ENCODE measurements at regions not wholly inside any gene's neighbourhood (a gene's known extent, or its start where the extent isn't known, plus 50 kb on each side); places are given as distances from the start of the nearest gene placed in this dataset.
"Not testable (repeated sequence)": the region's sequence is repeated elsewhere in the genome, so short reads cannot be mapped to it uniquely, and the experiment has no call there.

GRCh38 chrX:25442499-25442898, 426.7 kb upstream of the ARX start:
- no peak for DNase-seq (ENCODE audit: low read depth)

GRCh38 chrX:25433307-25433706, 417.5 kb upstream of the ARX start:
- DNase-seq (ENCODE audit: low read depth), result no peak

GRCh38 chrX:25432396-25432795, 416.6 kb upstream of the ARX start:
- DNase-seq (ENCODE audit: low read depth), result no peak

- no peak for DNase-seq (ENCODE audit: low read depth)
These were observed 412.2 kb upstream of the ARX start for GRCh38 chrX:25427873-25428555.

- DNase-seq (ENCODE audit: low read depth), result not testable (repeated sequence)
These were observed 388.4 kb upstream of the ARX start for GRCh38 chrX:25404163-25404562.

- no peak for DNase-seq (ENCODE audit: low read depth)
These were observed 373.5 kb upstream of the ARX start for GRCh38 chrX:25389266-25389665.

- no peak for DNase-seq (ENCODE audit: low read depth)
These were observed 367.4 kb upstream of the ARX start for GRCh38 chrX:25383196-25383595.

- DNase-seq (ENCODE audit: low read depth), result no peak
These were observed 340.7 kb upstream of the ARX start for GRCh38 chrX:25356456-25356855.

GRCh38 chrX:25344161-25344936, 328.6 kb upstream of the ARX start:
- DNase-seq (ENCODE audit: low read depth), result no peak

GRCh38 chrX:25343060-25343459, 327.3 kb upstream of the ARX start:
- DNase-seq (ENCODE audit: low read depth), result no peak

GRCh38 chrX:25337841-25338240, 322.1 kb upstream of the ARX start:
- DNase-seq (ENCODE audit: low read depth), result no peak

GRCh38 chrX:25300994-25301393, 285.2 kb upstream of the ARX start:
- no peak for DNase-seq (ENCODE audit: low read depth)

- DNase-seq (ENCODE audit: low read depth), result no peak
These were observed 281.1 kb upstream of the ARX start for GRCh38 chrX:25296850-25297249.

GRCh38 chrX:25295466-25295865, 279.7 kb upstream of the ARX start:
- DNase-seq (ENCODE audit: low read depth), result no peak

- no peak for DNase-seq (ENCODE audit: low read depth)
These were observed 274.4 kb upstream of the ARX start for GRCh38 chrX:25290132-25290531.

GRCh38 chrX:25288676-25289075, 272.9 kb upstream of the ARX start:
- DNase-seq (ENCODE audit: low read depth), result no peak

GRCh38 chrX:25287521-25287920, 271.8 kb upstream of the ARX start:
- DNase-seq (ENCODE audit: low read depth), result no peak

- DNase-seq (ENCODE audit: low read depth), result no peak
These were observed 269.8 kb upstream of the ARX start for GRCh38 chrX:25285598-25285997.

GRCh38 chrX:25279510-25279909, 263.7 kb upstream of the ARX start:
- DNase-seq (ENCODE audit: low read depth), result no peak

- DNase-seq (ENCODE audit: low read depth), result no peak
These were observed 262.6 kb upstream of the ARX start for GRCh38 chrX:25278341-25278740.

GRCh38 chrX:25277574-25277973, 261.8 kb upstream of the ARX start:
- no peak for DNase-seq (ENCODE audit: low read depth)

GRCh38 chrX:25275159-25275558, 259.4 kb upstream of the ARX start:
- DNase-seq (ENCODE audit: low read depth), result no peak

- DNase-seq (ENCODE audit: low read depth), result no peak
These were observed 225.7 kb upstream of the ARX start for GRCh38 chrX:25241461-25241860.

Data from myocyte (in vitro differentiated cells).